Liver (tissue), 8 donors: ENCODE measurements at regions not wholly inside any gene's neighbourhood (a gene's known extent, or its start where the extent isn't known, plus 50 kb on each side); places are given as distances from the start of the nearest gene placed in this dataset.

Experiments
- DNase-seq: peaks from one replicate; pipeline ENCODE4 v3.0.0-alpha.2; 2017; ENCODE audit warnings: low spot score
- H3K27ac ChIP-seq, 2 donors: one replicate each; pipeline ENCODE4 v1.7.0; 2013; ENCODE audit warnings: inconsistent platforms in 2 of 2, low read length in 2 of 2, control low read depth in 1 of 2, low read depth in 1 of 2, mild to moderate bottlenecking in 1 of 2
- H3K27me3 ChIP-seq, 4 donors: one replicate each; pipeline versions ENCODE4 v1.6.1 to v1.7.0; 2013; ENCODE audit warnings: low read length in 3 of 4, inconsistent platforms in 1 of 4, mild to moderate bottlenecking in 1 of 4, moderate library complexity in 1 of 4; ENCODE audit not compliant: control insufficient read depth in 4 of 4, insufficient read depth in 4 of 4
- H3K36me3 ChIP-seq, 4 donors: one replicate each; pipeline versions ENCODE4 v1.6.1 to v1.7.0; 2013; ENCODE audit warnings: low read length in 3 of 4, mild to moderate bottlenecking in 3 of 4, low read depth in 1 of 4, moderate library complexity in 1 of 4; ENCODE audit not compliant: control insufficient read depth in 4 of 4, insufficient read depth in 3 of 4
- H3K4me1 ChIP-seq, 4 donors: one replicate each; pipeline versions ENCODE4 v1.6.1 to v1.7.0; 2013; ENCODE audit warnings: low read length in 3 of 4, mild to moderate bottlenecking in 3 of 4, moderate library complexity in 1 of 4; ENCODE audit not compliant: control insufficient read depth in 4 of 4, insufficient read depth in 4 of 4
- H3K4me3 ChIP-seq, 3 donors: one replicate each; pipeline versions ENCODE4 v1.6.1 to v1.7.0; 2013; ENCODE audit warnings: low read length in 3 of 3, control low read depth in 1 of 3, low read depth in 1 of 3, mild to moderate bottlenecking in 1 of 3
- H3K9ac ChIP-seq, 2 donors: one replicate each; pipeline ENCODE4 v1.7.0; 2013; ENCODE audit warnings: low read length in 2 of 2, mild to moderate bottlenecking in 2 of 2, moderate library complexity in 2 of 2, control low read depth in 1 of 2, low read depth in 1 of 2
- H3K9me3 ChIP-seq, 4 donors: one replicate each; pipeline versions ENCODE4 v1.6.1 to v1.7.0; 2013; ENCODE audit warnings: low read length in 3 of 4; ENCODE audit not compliant: control insufficient read depth in 4 of 4
- ATF3 ChIP-seq: IDR thresholded peaks from 2 replicates; pipeline ENCODE4 v1.6.1; 2016; ENCODE audit warnings: antibody characterized with exemption
- CTCF ChIP-seq: fragments of 150-350 bp; IDR thresholded peaks from 2 replicates; pipeline ENCODE4 v1.5.1; 2017; ENCODE audit warnings: improper control_type of control experiment, low read depth, low read length; ENCODE audit not compliant: missing input control
- EGR1 ChIP-seq, 2 donors: IDR thresholded peaks; 2 replicates each; pipeline ENCODE4 v1.6.1; 2016 to 2018; ENCODE audit warnings: antibody characterized with exemption in 2 of 2, low read depth in 2 of 2
- FOXA1 ChIP-seq: IDR thresholded peaks from 2 replicates; pipeline ENCODE4 v1.6.1; 2016; ENCODE audit warnings: antibody characterized with exemption
- FOXA2 ChIP-seq: IDR thresholded peaks from 2 replicates; pipeline ENCODE4 v1.6.1; 2016; ENCODE audit warnings: antibody characterized with exemption
- GABPA ChIP-seq, 2 donors: IDR thresholded peaks in 1 of 2; conservative IDR thresholded peaks in 1 of 2; 2 replicates each; pipeline ENCODE4 v1.6.1; 2016; ENCODE audit warnings: antibody characterized with exemption in 2 of 2, mild to moderate bottlenecking in 1 of 2, moderate library complexity in 1 of 2
- HNF4A ChIP-seq, 2 donors: conservative IDR thresholded peaks; 2 replicates each; pipeline ENCODE4 v1.6.1; 2016; ENCODE audit warnings: antibody characterized with exemption in 2 of 2, mild to moderate bottlenecking in 2 of 2
- HNF4G ChIP-seq: IDR thresholded peaks from 2 replicates; pipeline ENCODE4 v1.6.1; 2016; ENCODE audit warnings: antibody characterized with exemption
- JUND ChIP-seq, 2 donors: IDR thresholded peaks; 2 replicates each; pipeline ENCODE4 v1.6.1; 2016; ENCODE audit warnings: antibody characterized with exemption in 2 of 2
- MAX ChIP-seq: IDR thresholded peaks from 2 replicates; pipeline ENCODE4 v1.6.1; 2016; ENCODE audit warnings: antibody characterized with exemption
- NR2F2 ChIP-seq: IDR thresholded peaks from 2 replicates; pipeline ENCODE4 v1.6.1; 2016; ENCODE audit warnings: antibody characterized with exemption
- RAD21 ChIP-seq, 2 donors: IDR thresholded peaks; 2 replicates each; pipeline ENCODE4 v1.6.1; 2016; ENCODE audit warnings: antibody characterized with exemption in 2 of 2, mild to moderate bottlenecking in 2 of 2
- REST ChIP-seq: IDR thresholded peaks from 2 replicates; pipeline ENCODE4 v1.6.1; 2016; ENCODE audit warnings: antibody characterized with exemption, mild to moderate bottlenecking
- RXRA ChIP-seq, 2 donors: IDR thresholded peaks; 2 replicates each; pipeline ENCODE4 v1.6.1; 2017 to 2018; ENCODE audit warnings: antibody characterized with exemption in 2 of 2, mild to moderate bottlenecking in 1 of 2
- SP1 ChIP-seq: IDR thresholded peaks from 2 replicates; pipeline ENCODE4 v1.6.1; 2018; ENCODE audit warnings: antibody characterized with exemption, mild to moderate bottlenecking
- TAF1 ChIP-seq: conservative IDR thresholded peaks from 2 replicates; pipeline ENCODE4 v1.6.1; 2016; ENCODE audit warnings: antibody characterized with exemption, mild to moderate bottlenecking
- YY1 ChIP-seq: IDR thresholded peaks from 2 replicates; pipeline ENCODE4 v1.6.1; 2016; ENCODE audit warnings: antibody characterized with exemption, mild to moderate bottlenecking
- ZBTB33 ChIP-seq: IDR thresholded peaks from 2 replicates; pipeline ENCODE4 v1.6.1; 2016; ENCODE audit warnings: antibody characterized with exemption
- WGBS: extraction: QIAGEN DNeasy Blood & Tissue Kit; methylation state at CpG from one replicate; pipeline ENCODE4 v1.1.7; 2013; 5-methylcytosine and 5-hydroxymethylcytosine counted together
- donor health status: healthy.
- donor health status: healthy.
- donor health status: healthy.
- donor health status: healthy.
- donor health status: healthy.

- TF ChIP-seq ZBTB33 (peak; percentile 47), RXRA (IDR thresholded peaks at IDR 0.05) (peak; percentile 74 to 82), HNF4G (peak; percentile 95), EGR1 (IDR thresholded peaks at IDR 0.05; ENCODE audit: low read depth in 2 of 2) (no peak), GABPA (IDR thresholded peaks at IDR 0.05 in 1 of 2, conservative IDR thresholded peaks at IDR 0.05 in 1 of 2) (no peak), HNF4A (conservative IDR thresholded peaks at IDR 0.05) (peak; percentile 97 to 99), FOXA2 (peak; percentile 45), YY1 (no peak), TAF1 (peak; percentile 20), CTCF (no peak), MAX (peak; percentile 50), SP1 (peak; percentile 94), NR2F2 (peak; percentile 49), JUND (IDR thresholded peaks at IDR 0.05) (peak; percentile 80 to 85), RAD21 (IDR thresholded peaks at IDR 0.05) (peak; percentile 43 to 61), ATF3 (peak; percentile 51), FOXA1 (peak; percentile 66), REST (peak; percentile 67)
- Histone ChIP-seq H3K9me3 (no peaks in the 10 kb centered on the region), H3K4me3 (no peak overlapping the region), H3K36me3 (no peaks in the 10 kb centered on the region), H3K27me3 (no peaks in the 10 kb centered on the region), H3K4me1 (peaks cover 1 to 43% (median 37%) of the 10 kb centered on the region in 4 donors), H3K9ac (peak overlapping the region in 1 of 2 donors; percentile 17), H3K27ac (peak overlapping the region; percentile 84 to 96)
- no peak for DNase-seq
- 64% methylated on average over 5 of the region's 5 CpGs for WGBS
These were observed 95.7 kb upstream of the SOX5 start for GRCh38 chr12:24044941-24045703.
